ENCODE measurements at regions not wholly inside any gene's neighbourhood (a gene's known extent, or its start where the extent isn't known, plus 50 kb on each side); places are given as distances from the start of the nearest gene placed in this dataset.
"Not testable (repeated sequence)": the region's sequence is repeated elsewhere in the genome, so short reads cannot be mapped to it uniquely, and the experiment has no call there.

DNA sequence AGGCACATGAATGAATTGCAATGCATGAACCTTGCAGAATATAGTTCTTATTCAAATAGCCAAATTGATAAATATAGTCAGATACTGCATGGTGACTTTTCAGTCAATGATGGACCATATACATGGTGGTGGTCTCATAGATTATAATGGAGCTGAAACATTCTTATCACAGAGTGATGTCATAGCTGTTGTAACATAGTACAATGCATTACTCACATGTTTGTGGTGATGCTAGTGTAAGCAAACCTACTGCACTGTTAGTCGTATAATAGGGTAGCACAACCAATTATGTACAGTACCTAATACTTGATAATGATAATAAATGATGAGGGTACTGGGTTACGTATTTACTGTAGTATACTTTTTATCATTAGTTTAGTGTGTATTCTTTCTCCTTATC is 280.3 kb downstream of the BCAT1 start:
- DNase-seq (ENCODE audit: low read depth in 2 of 2) = no peak

DNA sequence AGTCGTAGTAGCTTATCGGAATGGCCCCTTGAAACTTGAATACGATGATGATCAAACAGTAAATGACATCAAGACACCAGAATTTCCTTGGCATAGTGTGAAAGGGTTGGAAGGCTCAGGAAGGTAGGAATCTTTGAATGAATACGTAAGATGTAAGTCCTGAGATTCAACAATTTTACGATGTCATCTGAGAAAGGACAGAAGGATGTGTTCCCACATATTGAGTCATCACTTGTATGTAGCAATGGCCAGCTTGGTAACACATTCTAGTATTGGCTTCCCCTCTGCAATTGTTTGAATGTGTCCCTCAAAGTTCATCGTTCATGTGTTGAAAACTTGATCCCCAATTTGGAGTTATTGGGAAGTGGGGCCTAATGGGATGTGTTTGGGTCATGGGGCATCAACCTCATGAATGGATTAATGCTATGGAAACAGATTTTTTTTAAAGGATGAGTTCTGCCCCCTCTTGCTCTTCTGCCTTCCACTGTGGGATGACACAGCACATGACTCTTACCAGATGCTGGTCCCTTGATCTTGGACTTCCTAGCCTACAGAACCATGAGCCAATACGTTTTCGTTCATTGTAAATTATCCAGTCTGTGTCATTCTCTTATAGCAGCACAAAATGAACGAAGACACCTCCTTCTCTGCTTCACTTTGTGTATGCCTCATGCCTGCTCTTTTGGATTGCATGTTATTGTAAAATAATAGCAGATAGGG is 284.6 kb downstream of the BCAT1 start:
- no peak for DNase-seq (ENCODE audit: low read depth in 2 of 2)

DNA sequence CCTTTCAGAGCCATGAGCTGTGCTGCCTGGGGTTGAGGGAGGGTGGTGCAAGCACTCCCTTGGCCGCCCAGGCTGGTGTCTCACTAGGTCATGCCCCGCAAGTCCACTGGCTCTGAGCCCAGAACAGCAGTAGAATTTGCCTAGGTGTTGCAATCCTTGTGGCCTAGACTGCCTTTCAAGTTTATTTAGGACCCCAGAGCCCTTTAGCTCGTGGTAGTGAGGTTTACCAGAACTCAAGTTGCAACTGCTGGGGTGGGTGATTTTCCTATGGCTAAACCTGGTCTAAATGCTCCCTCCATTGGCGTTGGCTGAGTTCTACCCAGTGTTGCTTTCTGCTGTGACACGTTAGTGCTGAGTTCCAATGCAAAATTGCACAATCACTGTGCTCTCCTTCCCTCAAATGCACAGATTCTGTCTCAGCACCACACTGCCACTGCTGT is 287.2 kb downstream of the BCAT1 start:
- DNase-seq (ENCODE audit: low read depth in 2 of 2) = no peak

DNA sequence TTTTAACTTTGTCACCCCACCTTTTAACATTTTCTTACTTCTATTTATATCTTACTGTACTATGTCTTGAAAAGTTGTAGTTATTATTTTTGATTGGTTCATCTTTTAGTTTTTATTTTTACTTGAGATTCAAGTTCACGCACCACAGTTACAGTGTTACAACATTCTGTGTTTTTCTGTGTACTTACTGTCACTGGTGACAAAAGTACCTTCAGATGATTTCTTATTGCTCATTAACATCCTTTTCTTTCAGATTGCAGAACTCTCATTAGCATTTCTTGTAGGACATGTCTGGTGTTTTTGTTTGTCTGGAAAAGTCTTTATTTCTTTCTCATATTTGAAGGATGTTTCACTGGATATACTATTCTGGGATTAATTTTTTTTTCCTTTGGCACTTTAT is 289.9 kb downstream of the BCAT1 start:
- no peak for DNase-seq (ENCODE audit: low read depth in 2 of 2)

DNA sequence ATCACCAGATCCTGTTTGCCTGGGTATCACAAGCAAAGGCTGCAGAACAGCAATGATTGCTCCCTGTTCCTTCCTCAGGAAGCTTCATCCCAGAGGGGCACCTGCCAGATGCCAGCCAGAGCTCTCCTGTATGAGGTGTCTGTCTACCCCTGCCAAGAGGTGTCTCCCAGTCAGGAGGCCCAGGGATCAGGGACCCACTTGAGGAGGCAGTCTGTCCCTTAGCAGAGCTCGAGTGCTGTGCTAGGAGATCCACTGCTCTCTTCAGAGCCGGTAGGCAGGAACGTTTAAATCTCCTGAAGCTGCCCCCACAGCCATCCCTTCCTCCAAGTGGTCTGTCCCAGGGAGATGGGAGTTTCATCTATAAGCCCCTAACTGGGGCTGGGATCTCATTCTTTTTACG is 294.6 kb downstream of the BCAT1 start:
- not testable (repeated sequence) for DNase-seq (ENCODE audit: low read depth in 2 of 2)

DNA sequence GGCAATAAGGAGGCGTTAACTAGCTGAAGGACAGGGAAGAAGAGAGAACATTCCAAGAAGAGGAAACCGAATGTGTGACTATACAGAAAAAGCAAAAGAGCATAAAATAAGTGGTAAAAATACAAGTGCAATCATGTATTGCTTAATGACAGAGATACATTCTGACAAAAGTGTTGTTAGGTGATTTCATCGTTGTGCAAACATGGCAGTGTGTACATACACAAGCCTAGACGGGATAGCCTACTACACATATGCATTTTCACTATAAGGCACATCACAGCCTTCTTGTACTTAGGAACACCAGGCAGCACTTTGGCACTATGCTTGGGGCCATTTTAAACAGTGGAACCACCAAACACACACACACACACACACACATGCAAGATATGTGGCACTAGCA is 299.3 kb downstream of the BCAT1 start:
- DNase-seq (ENCODE audit: low read depth in 2 of 2) = no peak

DNA sequence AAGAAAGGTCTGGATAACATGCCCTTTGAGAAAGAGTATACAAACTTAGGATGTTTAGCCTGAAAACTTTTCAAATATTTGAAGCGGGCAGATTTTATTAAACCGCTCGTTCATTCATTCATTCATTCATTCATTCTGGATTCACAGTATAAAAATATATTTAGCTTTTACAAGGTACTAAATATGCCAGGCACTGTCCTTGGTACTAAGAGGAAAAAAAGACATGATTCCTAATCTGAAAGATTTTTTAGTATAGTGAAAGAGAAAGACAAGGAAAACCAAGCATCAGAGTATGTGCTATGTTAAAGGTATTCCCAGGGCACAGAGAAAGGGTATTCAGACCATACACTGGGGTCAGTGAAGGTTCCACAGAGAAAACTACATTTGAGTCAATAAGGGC is 299.7 kb downstream of the BCAT1 start:
- no peak for DNase-seq (ENCODE audit: low read depth in 2 of 2)

DNA sequence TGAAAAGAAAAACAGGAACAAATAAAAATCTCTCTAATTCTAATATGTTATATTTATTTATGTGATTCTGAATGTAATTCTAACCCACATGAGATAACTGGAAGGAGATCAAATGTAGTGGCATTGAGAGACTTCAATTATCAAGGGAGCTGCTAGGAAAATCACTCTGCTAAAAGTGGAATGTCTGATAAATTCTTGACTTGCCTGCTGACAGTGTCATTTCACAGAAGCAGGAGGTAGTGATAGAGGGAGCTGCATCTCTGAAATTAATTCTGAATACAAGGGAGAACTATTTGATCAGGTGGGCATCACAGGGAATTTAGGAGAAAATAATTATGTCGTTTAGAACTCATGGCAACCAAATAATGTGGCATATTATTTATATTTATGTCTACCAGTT is 303.6 kb downstream of the BCAT1 start:
- DNase-seq (ENCODE audit: low read depth in 2 of 2) = no peak

DNA sequence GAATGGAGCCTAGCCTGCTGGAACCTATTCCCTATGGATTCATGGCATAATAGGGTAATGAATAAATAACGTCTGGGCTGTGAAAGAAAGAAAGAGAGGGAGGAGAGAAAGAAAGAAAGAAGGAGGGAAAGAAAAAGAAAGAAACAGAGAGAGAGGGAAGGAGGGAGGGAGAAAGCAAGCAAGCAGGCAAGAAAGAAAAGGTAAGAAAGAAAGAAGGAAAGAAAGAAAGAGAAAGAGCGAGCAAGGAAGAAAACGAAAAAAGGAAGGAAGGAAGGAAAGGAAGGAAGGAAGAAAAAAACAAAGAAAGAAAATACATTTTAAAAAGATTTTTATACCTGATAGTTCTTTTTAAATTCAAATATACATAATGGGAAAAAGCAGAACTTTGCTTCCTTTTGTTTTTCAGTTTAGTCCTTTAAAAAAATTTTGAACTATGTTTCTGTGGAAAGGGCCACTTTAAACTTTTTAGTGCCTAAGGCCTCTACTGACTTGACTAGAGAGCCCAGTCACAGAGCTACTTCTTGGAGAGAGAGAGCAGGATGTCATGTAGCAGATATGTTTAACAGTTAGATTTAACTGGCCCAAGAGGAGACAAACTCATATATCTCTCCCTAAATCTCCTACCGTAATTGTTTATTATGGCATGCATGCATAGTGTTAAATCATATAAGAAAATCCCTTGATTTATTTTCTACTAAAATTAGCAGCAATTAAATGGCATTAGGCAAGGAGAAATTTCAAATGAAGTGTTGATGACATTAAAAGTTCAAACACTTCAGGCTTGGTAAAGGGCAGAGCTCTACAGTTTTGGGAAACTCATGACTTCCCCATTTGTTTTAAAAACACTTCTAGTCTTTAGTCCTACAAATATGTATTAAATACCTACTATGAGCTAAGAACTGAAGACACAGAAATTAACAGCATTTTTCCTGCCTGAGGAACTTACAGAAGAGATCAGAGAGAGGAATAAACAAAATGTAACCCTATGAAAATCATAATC is 305.5 kb downstream of the BCAT1 start:
- DNase-seq (ENCODE audit: low read depth in 2 of 2) = no peak

DNA sequence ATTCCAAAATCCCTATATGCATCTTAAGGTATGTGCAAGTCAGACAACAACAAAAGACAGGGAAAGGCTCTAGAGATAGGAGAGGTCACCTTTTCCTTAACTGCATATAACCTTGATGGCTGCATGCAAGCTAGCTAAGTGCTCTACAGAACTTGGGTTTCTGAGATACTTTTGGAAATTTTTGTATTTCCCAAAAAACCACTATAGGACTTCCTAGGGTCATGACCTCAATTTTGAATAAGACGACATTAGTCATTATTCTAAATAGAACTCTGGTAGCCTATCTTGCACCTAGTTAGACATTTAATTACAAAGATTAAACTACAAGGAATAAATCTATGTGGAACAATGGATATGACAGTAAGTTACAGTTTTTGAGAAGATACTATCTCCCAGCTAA is 309.3 kb downstream of the BCAT1 start:
- no peak for DNase-seq (ENCODE audit: low read depth in 2 of 2)

DNA sequence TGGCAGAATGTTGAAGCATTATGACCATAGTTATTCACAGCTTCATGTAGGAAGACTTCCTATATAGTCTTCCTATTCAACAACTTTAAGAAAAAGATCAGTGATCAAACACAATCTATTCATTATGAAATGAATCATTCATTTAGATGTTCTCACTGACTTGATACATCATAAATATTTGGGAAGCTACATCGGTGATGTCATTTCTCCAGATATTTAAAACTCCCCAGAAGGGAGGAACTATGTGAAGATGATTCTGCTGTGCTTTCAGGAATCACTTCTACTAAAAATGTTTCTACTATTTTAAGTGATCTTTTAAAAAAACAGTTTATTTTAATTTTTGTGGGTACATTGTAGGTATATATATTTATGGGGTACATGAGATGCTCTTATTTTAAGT is 316.4 kb downstream of the BCAT1 start:
- DNase-seq (ENCODE audit: low read depth in 2 of 2) = no peak

DNA sequence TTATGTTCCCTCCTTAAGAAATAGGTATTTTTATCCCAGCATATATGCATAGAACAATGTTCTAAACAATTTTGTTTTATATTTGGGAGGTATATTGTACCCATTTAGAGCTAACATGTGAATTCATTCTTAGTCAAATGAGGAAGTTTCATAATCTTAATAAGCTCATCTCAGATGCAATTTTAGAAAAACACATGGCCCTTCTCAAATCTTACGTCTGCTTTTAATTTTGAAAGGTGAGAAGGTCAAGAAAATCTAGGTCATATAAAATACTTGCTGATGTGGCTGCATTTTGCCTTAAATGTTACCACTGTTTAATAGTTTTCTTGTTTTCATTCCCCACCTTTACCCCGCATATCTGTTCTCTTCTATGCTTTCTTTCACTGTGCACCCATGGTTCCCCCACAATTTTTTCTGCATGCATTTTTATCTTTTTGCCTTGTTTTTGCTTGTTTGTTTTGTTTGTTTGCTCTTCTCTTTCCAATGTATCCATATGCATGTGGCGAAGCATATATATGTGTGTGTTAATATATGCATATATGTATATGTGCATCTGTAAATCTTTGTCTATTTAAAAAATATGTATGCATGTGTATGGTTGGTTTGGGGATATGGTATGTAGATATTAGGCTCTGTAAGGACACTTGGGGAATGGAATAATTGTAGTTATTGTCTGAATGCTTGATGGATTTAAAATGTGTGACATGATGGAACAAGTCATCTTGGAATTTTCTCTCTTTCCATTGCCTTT is 317.1 kb downstream of the BCAT1 start:
- no peak for DNase-seq (ENCODE audit: low read depth in 2 of 2)

DNA sequence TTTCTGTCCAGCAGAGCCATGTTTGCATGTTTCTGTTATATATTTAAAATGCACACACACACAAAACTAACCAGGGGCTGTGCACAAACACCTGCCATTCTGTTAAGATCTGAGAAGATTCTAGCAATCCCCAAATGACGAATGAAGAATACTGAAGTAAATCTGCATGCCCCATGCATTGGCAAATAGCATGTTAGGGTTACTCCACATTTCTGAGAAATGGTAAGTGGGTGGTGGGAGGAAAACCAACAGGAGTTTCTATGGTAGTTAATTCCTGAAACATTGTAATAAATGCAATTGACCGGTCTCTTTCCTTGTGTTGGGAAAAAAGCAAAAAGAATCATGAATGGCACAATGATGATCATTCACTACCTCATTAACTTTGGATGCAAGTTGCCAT is 318.0 kb downstream of the BCAT1 start:
- no peak for DNase-seq (ENCODE audit: low read depth in 2 of 2)

DNA sequence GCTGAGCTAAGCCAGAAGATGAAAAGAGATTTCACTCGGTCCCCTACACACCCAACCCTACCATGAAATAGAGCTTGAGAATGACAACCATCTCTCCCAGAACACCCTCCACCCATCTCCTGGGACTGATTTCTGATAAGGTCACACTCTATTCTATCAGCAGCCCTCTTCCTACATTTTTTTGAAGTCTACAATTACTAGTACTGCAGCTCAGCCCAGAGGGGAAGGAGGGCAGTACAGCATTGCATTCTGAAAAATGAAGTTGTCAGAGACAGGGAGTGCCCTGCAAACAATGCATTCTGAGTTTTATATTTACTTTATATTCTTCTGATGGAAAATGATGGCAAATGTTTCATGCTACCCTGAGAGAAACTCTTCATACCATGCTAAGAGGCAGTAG is 318.5 kb downstream of the BCAT1 start:
- DNase-seq (ENCODE audit: low read depth in 2 of 2) = no peak

DNA sequence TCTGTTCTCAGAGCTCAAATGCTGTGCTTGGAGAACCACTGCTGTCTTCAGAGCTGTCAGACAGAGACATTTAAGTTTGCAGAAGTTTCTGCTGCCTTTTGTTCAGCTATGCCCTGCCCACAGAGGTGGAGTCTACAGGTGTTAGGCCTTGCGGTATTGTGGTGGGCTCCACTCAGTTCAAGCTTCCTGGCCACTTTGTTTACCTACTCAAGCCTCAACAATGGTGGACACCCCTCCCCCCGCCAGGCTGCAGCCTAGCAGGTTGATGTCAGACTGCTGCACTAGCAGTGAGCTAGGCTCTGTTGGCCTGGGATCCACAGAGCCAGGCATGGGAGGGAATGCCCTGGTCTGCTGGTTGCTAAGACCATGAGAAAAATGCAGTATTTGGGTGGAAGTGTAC is 323.8 kb downstream of the BCAT1 start:
- no peak for DNase-seq (ENCODE audit: low read depth in 2 of 2)

DNA sequence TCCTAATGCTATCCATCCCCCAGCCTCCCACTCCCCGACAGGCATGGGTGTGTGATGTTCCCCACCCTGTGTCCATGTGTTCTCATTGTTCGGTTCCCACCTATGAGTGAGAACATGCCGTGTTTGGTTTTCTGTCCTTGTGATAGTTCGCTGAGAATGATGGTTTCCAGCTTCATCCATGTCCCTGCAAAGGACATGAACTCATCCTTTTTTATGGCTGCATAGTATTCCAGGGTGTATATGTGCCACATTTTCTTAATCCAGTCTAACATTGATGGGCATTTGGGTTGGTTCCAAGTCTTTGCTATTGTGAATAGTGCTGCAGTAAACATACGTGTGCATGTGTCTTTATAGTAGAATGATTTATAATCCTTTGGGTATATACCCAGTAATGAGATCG is 328.9 kb downstream of the BCAT1 start:
- DNase-seq (ENCODE audit: low read depth in 2 of 2) = not testable (repeated sequence)

DNA sequence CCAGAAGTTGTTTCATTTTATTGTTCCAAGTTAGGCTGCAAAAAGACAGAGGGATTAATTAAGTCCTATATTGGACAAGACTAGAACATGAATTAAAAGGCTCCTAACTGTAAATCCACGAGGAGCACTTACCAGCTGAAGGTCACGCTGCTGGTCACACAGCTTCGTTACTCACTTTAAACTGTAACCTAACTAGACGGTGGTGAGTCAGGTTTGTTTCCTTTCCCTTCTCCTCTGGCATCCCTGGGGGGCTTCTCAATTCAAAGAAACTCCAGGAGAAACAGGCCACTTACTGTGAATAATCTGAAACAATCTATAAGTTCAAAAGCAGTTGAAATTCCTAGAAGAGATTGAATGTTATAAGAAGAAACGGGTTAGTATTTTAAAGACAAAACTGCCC is 331.4 kb downstream of the BCAT1 start:
- DNase-seq (ENCODE audit: low read depth in 2 of 2) = no peak

DNA sequence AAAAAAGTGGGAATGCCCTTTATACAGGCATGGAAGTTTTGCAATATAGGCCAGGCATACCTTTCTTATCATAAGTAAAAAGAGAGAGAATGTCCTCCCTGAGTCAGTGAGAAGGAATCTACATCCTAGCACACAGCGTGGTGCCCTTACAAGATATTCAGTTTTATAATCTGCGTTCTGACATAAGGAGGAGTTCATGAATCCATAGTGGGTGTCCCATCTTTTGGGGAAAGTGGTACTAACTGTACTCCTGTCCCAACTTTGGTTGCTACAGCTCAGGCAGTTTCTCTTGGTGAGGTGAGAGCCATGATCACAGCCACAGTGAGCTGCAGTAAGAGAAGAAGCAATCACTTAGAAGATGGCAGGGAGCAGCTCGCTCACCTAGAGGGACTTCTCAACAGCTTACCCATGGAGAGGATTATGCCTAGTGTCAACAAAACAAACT is 332.9 kb downstream of the BCAT1 start:
- DNase-seq (ENCODE audit: low read depth in 2 of 2) = no peak

DNA sequence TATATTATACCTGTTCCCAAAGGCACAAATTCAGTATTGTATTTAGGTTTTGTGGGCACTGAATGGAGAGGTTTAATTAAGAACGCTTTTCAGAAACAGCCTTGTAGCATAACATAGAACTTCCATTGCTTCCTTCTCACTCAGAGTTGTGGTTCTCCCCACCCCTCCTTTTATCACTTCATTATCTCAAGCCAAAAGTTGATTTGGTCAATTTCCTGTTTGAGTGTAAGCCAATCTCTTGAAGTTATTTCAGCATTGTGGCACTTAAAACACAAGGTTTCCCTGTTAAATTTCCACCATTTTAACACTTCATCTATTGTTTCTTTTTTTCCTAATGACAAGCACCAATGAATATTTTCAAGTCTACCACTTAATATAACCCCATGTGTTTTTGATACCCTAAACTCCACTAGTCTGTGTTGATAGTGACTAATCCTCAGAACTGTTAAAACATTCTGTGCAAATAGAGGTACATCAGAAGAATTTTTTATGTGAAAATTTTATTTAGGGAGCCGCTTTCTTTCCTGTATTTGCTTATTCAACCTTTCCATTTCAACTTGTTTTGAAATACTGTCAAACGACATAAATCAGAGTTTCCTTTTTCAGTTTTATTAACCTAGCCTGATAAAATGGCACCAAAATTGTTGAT is 340.1 kb downstream of the BCAT1 start:
- no peak for DNase-seq (ENCODE audit: low read depth in 2 of 2)

DNA sequence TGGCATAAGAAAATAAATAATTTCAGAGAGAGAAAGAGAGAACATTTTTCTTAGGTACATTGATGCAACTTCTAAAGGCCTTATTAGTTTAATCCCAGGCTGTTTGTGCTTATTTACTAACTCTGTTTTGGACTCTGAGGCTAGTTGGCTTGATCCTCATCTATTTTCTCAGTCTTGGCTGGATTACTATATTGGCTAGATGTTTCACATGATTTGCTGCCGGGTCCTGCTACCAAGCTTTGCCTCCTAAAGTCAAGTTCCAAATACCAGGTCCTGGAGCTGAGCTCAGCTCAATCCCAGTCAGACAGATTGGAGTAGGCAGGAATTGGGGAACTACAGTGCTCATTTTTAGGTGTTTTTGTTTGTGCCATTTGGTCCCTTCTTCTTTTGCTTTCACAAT is 340.8 kb downstream of the BCAT1 start:
- no peak for DNase-seq (ENCODE audit: low read depth in 2 of 2)

DNA sequence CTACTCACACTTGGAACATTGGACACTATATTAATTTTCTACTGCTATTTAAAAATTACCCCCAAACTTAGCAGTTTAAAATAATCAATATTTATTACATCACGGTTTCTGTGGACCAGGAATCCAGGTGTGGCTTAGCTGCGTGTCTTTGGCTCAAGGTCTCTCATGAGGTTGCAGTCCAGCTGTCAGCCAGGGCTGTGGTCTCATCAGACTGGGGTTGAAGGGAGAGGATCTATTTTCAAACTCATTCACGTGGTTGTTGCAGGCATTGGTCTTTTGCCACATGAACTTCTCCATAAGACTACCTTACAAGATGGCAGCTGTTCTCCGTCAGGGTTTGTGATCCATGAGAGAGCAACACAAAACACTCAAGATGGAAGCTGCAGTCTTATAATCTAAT is 343.0 kb downstream of the BCAT1 start:
- no peak for DNase-seq (ENCODE audit: low read depth in 2 of 2)

DNA sequence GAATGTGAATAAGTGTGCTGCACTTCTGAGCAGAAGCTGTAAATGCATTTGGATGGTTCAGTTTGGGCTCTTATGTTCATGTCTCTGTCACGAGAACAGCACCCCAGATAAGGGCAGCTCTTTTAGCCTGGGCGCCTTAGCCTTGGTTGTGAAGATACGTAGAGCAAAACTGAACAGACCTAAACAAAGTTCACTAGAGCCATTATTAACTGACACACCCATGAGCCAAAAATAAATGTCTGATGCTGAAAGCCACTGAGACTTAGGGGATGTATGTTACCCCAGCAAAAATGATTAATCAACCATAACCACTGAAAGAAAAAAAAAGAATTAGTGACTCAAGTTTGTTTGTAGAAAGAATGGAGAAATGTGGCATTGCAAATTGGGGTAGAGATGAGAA is 343.4 kb downstream of the BCAT1 start:
- no peak for DNase-seq (ENCODE audit: low read depth in 2 of 2)

Measured in stimulated activated CD4-positive, alpha-beta T cell treated with anti-CD3 and anti-CD28 coated beads, Interleukin-12 subunit alpha, Interleukin-12 subunit beta, amount 100 ng/mL, for 24 hours (primary cell).